ENCODE measurements at regions not wholly inside any gene's neighbourhood (a gene's known extent, or its start where the extent isn't known, plus 50 kb on each side); places are given as distances from the start of the nearest gene placed in this dataset.

DNA sequence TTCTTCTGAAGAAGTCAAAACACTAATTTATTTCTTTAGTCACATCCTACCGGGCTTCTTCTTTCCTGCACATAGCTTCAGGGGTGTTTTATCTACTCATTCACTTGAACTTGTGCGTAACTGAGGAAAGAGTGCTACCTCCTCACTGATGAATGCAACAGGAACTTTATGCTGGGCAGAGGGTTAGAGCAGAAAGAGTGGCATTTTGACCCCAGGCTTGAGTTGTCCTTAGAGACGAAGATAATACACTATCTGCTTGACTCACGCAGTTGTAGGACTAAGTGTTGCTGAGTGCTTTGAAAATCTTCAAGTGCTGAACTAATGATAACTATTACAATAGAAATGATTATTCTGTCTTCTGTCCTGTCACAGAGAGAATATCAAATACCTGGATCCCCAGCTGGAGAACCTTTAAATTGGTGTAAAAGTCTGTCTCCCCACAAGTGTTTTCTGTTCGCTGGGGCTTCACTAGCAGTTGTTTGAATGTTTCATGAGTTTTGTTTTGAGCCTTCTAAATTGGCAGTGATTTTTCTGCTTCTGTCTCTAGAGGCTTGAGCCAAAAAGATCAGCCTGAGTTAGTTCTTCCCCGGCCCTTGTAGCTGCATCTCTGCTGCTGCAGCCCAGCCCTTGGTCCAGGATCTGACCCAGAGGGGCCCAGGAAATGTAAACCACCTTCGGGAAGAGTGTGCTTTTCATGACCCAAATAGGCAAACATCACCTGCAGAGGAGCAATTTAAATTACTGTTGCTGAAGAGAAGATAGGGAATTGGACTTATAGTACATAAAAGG, 86.3 kb upstream of the LGALSL start:
- Mint-ChIP-seq H3K4me3 (no peak overlapping the region), H3K27ac (no peak overlapping the region)
- no peak for TF ChIP-seq CTCF (conservative IDR thresholded peaks at IDR 0.05)

DNA sequence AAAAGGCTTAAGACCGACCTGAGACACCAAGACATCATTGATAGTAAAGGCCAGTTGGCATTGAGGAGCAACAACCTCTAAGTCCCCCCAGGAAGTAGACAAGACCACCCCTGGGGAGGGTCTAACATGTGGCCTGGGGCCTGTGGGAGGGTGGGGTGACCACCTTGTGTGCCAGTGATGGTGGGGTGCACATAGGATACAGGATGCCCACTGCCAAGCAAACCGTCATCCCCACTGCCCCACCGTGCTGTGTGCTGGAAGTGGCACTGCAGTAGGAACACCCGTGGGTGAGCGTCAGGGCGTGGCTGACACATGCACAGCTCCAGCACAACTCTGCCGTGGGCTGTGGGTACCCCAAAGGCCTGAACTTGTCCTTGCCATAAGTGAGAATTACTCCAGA, 84.3 kb upstream of the LGALSL start:
- Mint-ChIP-seq H3K9me3 (no peaks in the 10 kb centered on the region), H3K4me1 (ENCODE audit: unreplicated experiment) (peaks cover 6% of the 10 kb centered on the region), H3K4me3 (no peak overlapping the region), H3K27ac (no peak overlapping the region), H3K27me3 (no peaks in the 10 kb centered on the region), H3K36me3 (no peaks in the 10 kb centered on the region)
- no peak for DNase-seq (ENCODE audit: extremely low spot score, unreplicated experiment)
- TF ChIP-seq CTCF (conservative IDR thresholded peaks at IDR 0.05) = no peak

More for the DNA sequence above, 86.3 kb upstream of the LGALSL start:
- H3K9me3 Mint-ChIP-seq = no peaks in the 10 kb centered on the region
- no peak for DNase-seq (ENCODE audit: extremely low spot score, unreplicated experiment)
- H3K36me3 Mint-ChIP-seq = no peaks in the 10 kb centered on the region
- H3K4me1 Mint-ChIP-seq (ENCODE audit: unreplicated experiment) = peaks cover 6% of the 10 kb centered on the region
- no peaks in the 10 kb centered on the region for H3K27me3 Mint-ChIP-seq

GRCh38 chr2:64371727-64372126, 82.2 kb upstream of the LGALSL start:
- Mint-ChIP-seq H3K27me3 (no peaks in the 10 kb centered on the region), H3K27ac (no peak overlapping the region), H3K9me3 (no peaks in the 10 kb centered on the region), H3K4me3 (no peak overlapping the region), H3K4me1 (ENCODE audit: unreplicated experiment) (peaks cover 6% of the 10 kb centered on the region), H3K36me3 (no peaks in the 10 kb centered on the region)
- TF ChIP-seq CTCF (conservative IDR thresholded peaks at IDR 0.05) = no peak
- DNase-seq (ENCODE audit: extremely low spot score, unreplicated experiment) = no peak

DNA sequence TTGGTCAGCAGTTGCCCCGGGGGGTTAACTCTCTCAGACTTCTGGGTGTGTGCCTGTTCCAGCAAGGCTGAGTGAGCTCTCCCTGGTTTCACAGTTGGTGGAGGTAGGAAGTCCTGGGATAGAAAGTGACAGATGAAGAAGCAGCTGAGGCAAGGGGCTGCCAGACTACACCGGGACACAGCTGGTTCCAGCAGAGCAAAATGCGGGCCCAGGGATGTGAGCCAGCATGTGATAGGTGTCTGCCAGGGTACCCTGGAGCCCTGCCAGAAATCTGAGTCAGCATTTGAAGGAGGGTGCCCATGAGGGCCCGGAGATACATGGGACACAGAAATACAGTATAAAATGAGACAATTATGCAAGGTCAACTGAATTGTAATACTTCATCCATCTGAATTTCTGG, 79.3 kb upstream of the LGALSL start:
- no peaks in the 10 kb centered on the region for H3K36me3 Mint-ChIP-seq
- peaks cover 4% of the 10 kb centered on the region for H3K4me1 Mint-ChIP-seq (ENCODE audit: unreplicated experiment)
- H3K27me3 Mint-ChIP-seq = no peaks in the 10 kb centered on the region
- peaks cover 4% of the 10 kb centered on the region for H3K9me3 Mint-ChIP-seq
- no peak for DNase-seq (ENCODE audit: extremely low spot score, unreplicated experiment)
- no peak overlapping the region for H3K27ac Mint-ChIP-seq
- H3K4me3 Mint-ChIP-seq = no peak overlapping the region
- no peak for TF ChIP-seq CTCF (conservative IDR thresholded peaks at IDR 0.05)

- Mint-ChIP-seq H3K4me3 (no peak overlapping the region), H3K27ac (peak overlapping the region; percentile 65)
- TF ChIP-seq CTCF (conservative IDR thresholded peaks at IDR 0.05) = no peak
Observed at GRCh38 chr2:64376926-64377325, 77.0 kb upstream of the LGALSL start.

More at GRCh38 chr2:64376926-64377325, 77.0 kb upstream of the LGALSL start:
- H3K4me1 Mint-ChIP-seq (ENCODE audit: unreplicated experiment) = peaks cover 4% of the 10 kb centered on the region
- peaks cover 4% of the 10 kb centered on the region for H3K9me3 Mint-ChIP-seq
- no peak for DNase-seq (ENCODE audit: extremely low spot score, unreplicated experiment)
- H3K27me3 Mint-ChIP-seq = no peaks in the 10 kb centered on the region
- no peaks in the 10 kb centered on the region for H3K36me3 Mint-ChIP-seq

All from type B pancreatic cell (in vitro differentiated cells).